ENCODE measurements at regions not wholly inside any gene's neighbourhood (a gene's known extent, or its start where the extent isn't known, plus 50 kb on each side); places are given as distances from the start of the nearest gene placed in this dataset.

DNA sequence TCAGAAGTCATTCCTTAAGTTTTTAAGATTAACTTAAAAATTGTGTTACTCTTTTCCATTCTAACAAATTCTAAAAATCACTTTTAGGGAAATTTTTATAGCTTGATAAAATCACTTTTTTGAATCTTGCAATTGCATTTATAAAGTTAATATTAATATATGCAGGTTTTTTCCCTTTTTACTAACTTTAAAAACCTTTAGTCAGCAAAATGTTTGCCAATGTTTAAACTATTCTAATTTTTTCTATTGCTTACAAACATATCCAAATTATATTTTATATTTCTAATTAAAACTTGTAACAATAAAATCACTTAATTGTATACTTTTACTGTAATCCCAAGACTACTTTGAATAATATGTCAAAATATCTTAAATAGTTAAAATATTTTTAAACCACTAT is 839.4 kb downstream of the TBL1XR1 start:
- CTCF ChIA-PET = no interaction called here
- Mint-ChIP-seq H3K4me1 (peaks cover 16% of the 10 kb centered on the region), H3K9me3 (no peaks in the 10 kb centered on the region), H3K4me3 (no peak overlapping the region), H3K27me3 (ENCODE audit: low read depth) (no peaks in the 10 kb centered on the region), H3K36me3 (peaks cover 12% of the 10 kb centered on the region), H3K27ac (no peak overlapping the region)
- ATAC-seq = no peak
- no peak for DNase-seq (ENCODE audit: low spot score)
- POLR2A ChIA-PET = no interaction called here
- TF ChIP-seq, protein P1, sequence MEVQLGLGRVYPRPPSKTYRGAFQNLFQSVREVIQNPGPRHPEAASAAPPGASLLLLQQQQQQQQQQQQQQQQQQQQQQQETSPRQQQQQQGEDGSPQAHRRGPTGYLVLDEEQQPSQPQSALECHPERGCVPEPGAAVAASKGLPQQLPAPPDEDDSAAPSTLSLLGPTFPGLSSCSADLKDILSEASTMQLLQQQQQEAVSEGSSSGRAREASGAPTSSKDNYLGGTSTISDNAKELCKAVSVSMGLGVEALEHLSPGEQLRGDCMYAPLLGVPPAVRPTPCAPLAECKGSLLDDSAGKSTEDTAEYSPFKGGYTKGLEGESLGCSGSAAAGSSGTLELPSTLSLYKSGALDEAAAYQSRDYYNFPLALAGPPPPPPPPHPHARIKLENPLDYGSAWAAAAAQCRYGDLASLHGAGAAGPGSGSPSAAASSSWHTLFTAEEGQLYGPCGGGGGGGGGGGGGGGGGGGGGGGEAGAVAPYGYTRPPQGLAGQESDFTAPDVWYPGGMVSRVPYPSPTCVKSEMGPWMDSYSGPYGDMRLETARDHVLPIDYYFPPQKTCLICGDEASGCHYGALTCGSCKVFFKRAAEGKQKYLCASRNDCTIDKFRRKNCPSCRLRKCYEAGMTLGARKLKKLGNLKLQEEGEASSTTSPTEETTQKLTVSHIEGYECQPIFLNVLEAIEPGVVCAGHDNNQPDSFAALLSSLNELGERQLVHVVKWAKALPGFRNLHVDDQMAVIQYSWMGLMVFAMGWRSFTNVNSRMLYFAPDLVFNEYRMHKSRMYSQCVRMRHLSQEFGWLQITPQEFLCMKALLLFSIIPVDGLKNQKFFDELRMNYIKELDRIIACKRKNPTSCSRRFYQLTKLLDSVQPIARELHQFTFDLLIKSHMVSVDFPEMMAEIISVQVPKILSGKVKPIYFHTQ (CRISPR knock-in tag; IDR thresholded peaks at IDR 0.05) = no peak
- TF ChIP-seq, protein P2, sequence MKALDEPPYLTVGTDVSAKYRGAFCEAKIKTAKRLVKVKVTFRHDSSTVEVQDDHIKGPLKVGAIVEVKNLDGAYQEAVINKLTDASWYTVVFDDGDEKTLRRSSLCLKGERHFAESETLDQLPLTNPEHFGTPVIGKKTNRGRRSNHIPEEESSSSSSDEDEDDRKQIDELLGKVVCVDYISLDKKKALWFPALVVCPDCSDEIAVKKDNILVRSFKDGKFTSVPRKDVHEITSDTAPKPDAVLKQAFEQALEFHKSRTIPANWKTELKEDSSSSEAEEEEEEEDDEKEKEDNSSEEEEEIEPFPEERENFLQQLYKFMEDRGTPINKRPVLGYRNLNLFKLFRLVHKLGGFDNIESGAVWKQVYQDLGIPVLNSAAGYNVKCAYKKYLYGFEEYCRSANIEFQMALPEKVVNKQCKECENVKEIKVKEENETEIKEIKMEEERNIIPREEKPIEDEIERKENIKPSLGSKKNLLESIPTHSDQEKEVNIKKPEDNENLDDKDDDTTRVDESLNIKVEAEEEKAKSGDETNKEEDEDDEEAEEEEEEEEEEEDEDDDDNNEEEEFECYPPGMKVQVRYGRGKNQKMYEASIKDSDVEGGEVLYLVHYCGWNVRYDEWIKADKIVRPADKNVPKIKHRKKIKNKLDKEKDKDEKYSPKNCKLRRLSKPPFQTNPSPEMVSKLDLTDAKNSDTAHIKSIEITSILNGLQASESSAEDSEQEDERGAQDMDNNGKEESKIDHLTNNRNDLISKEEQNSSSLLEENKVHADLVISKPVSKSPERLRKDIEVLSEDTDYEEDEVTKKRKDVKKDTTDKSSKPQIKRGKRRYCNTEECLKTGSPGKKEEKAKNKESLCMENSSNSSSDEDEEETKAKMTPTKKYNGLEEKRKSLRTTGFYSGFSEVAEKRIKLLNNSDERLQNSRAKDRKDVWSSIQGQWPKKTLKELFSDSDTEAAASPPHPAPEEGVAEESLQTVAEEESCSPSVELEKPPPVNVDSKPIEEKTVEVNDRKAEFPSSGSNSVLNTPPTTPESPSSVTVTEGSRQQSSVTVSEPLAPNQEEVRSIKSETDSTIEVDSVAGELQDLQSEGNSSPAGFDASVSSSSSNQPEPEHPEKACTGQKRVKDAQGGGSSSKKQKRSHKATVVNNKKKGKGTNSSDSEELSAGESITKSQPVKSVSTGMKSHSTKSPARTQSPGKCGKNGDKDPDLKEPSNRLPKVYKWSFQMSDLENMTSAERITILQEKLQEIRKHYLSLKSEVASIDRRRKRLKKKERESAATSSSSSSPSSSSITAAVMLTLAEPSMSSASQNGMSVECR (CRISPR knock-in tag; IDR thresholded peaks at IDR 0.05; ENCODE audit: borderline replicate concordance) = no peak
- TF ChIP-seq ATF1 (CRISPR knock-in tag; IDR thresholded peaks at IDR 0.05) (no peak), RORB (CRISPR knock-in tag; IDR thresholded peaks at IDR 0.05) (no peak), GRHL2 (CRISPR knock-in tag; IDR thresholded peaks at IDR 0.05; ENCODE audit: insufficient replicate concordance, severe bottlenecking) (no peak)
- TF ChIP-seq, protein P3, sequence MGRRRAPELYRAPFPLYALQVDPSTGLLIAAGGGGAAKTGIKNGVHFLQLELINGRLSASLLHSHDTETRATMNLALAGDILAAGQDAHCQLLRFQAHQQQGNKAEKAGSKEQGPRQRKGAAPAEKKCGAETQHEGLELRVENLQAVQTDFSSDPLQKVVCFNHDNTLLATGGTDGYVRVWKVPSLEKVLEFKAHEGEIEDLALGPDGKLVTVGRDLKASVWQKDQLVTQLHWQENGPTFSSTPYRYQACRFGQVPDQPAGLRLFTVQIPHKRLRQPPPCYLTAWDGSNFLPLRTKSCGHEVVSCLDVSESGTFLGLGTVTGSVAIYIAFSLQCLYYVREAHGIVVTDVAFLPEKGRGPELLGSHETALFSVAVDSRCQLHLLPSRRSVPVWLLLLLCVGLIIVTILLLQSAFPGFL (CRISPR knock-in tag; IDR thresholded peaks at IDR 0.05; ENCODE audit: borderline replicate concordance) = no peak
- TF ChIP-seq, protein P4, sequence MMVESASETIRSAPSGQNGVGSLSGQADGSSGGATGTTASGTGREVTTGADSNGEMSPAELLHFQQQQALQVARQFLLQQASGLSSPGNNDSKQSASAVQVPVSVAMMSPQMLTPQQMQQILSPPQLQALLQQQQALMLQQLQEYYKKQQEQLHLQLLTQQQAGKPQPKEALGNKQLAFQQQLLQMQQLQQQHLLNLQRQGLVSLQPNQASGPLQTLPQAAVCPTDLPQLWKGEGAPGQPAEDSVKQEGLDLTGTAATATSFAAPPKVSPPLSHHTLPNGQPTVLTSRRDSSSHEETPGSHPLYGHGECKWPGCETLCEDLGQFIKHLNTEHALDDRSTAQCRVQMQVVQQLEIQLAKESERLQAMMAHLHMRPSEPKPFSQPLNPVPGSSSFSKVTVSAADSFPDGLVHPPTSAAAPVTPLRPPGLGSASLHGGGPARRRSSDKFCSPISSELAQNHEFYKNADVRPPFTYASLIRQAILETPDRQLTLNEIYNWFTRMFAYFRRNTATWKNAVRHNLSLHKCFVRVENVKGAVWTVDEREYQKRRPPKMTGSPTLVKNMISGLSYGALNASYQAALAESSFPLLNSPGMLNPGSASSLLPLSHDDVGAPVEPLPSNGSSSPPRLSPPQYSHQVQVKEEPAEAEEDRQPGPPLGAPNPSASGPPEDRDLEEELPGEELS (CRISPR knock-in tag; IDR thresholded peaks at IDR 0.05) = no peak

DNA sequence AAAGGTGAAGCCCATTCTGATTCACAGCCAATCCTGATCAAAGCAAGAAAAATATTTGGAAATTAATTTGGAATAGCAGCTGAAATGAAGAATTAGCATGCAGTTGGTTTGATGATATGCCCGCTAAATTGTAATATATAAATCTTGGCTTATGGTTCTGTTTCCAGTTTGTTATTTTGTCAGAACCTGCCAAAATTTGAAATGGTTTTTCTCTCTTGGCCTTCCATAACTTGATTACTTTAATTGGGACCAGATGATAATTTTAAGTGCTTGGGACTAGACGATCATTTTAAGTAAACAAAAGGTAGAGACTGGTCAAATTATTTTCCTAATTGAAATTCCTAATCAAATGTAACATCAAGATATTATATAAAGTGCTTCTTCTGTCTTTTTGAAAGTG is 842.4 kb downstream of the TBL1XR1 start:
- no peak overlapping the region for H3K4me3 Mint-ChIP-seq
- DNase-seq (ENCODE audit: low spot score) = no peak
- no peaks in the 10 kb centered on the region for H3K27me3 Mint-ChIP-seq (ENCODE audit: low read depth)
- ChIA-PET CTCF (no interaction called here), POLR2A (no interaction called here)
- H3K36me3 Mint-ChIP-seq = no peaks in the 10 kb centered on the region
- TF ChIP-seq, protein P5, sequence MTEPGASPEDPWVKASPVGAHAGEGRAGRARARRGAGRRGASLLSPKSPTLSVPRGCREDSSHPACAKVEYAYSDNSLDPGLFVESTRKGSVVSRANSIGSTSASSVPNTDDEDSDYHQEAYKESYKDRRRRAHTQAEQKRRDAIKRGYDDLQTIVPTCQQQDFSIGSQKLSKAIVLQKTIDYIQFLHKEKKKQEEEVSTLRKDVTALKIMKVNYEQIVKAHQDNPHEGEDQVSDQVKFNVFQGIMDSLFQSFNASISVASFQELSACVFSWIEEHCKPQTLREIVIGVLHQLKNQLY (CRISPR knock-in tag; IDR thresholded peaks at IDR 0.05) = no peak
- TF ChIP-seq ZNF121 (CRISPR knock-in tag; IDR thresholded peaks at IDR 0.05) (no peak), SMAD3 (CRISPR knock-in tag; IDR thresholded peaks at IDR 0.05; ENCODE audit: borderline replicate concordance) (no peak), ZNF423 (CRISPR knock-in tag; IDR thresholded peaks at IDR 0.05) (no peak), ZNF138 (CRISPR knock-in tag; conservative IDR thresholded peaks at IDR 0.05) (no peak), SMAD4 (CRISPR knock-in tag; IDR thresholded peaks at IDR 0.05) (no peak)
- TF ChIP-seq, protein P4 (CRISPR knock-in tag; IDR thresholded peaks at IDR 0.05) = no peak
- TF ChIP-seq, protein P6, sequence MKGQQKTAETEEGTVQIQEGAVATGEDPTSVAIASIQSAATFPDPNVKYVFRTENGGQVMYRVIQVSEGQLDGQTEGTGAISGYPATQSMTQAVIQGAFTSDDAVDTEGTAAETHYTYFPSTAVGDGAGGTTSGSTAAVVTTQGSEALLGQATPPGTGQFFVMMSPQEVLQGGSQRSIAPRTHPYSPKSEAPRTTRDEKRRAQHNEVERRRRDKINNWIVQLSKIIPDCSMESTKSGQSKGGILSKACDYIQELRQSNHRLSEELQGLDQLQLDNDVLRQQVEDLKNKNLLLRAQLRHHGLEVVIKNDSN (CRISPR knock-in tag; IDR thresholded peaks at IDR 0.05) = no peak
- TF ChIP-seq, protein P7, sequence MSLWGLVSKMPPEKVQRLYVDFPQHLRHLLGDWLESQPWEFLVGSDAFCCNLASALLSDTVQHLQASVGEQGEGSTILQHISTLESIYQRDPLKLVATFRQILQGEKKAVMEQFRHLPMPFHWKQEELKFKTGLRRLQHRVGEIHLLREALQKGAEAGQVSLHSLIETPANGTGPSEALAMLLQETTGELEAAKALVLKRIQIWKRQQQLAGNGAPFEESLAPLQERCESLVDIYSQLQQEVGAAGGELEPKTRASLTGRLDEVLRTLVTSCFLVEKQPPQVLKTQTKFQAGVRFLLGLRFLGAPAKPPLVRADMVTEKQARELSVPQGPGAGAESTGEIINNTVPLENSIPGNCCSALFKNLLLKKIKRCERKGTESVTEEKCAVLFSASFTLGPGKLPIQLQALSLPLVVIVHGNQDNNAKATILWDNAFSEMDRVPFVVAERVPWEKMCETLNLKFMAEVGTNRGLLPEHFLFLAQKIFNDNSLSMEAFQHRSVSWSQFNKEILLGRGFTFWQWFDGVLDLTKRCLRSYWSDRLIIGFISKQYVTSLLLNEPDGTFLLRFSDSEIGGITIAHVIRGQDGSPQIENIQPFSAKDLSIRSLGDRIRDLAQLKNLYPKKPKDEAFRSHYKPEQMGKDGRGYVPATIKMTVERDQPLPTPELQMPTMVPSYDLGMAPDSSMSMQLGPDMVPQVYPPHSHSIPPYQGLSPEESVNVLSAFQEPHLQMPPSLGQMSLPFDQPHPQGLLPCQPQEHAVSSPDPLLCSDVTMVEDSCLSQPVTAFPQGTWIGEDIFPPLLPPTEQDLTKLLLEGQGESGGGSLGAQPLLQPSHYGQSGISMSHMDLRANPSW (CRISPR knock-in tag; conservative IDR thresholded peaks at IDR 0.05; ENCODE audit: low read depth) = no peak
- TF ChIP-seq, protein P8, sequence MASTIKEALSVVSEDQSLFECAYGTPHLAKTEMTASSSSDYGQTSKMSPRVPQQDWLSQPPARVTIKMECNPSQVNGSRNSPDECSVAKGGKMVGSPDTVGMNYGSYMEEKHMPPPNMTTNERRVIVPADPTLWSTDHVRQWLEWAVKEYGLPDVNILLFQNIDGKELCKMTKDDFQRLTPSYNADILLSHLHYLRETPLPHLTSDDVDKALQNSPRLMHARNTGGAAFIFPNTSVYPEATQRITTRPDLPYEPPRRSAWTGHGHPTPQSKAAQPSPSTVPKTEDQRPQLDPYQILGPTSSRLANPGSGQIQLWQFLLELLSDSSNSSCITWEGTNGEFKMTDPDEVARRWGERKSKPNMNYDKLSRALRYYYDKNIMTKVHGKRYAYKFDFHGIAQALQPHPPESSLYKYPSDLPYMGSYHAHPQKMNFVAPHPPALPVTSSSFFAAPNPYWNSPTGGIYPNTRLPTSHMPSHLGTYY (CRISPR knock-in tag; IDR thresholded peaks at IDR 0.05) = no peak
- peaks cover 17% of the 10 kb centered on the region for H3K4me1 Mint-ChIP-seq
- no peaks in the 10 kb centered on the region for H3K9me3 Mint-ChIP-seq
- ATAC-seq = no peak
- H3K27ac Mint-ChIP-seq = no peak overlapping the region

Measured in WTC11 (cell line).